Epithelial cell of esophagus (primary cell): ENCODE measurements at regions not wholly inside any gene's neighbourhood (a gene's known extent, or its start where the extent isn't known, plus 50 kb on each side); places are given as distances from the start of the nearest gene placed in this dataset.

ENCODE experiments used
- DNase-seq: peaks from one replicate; pipeline ENCODE4 v3.0.0; 2010; ENCODE audit warnings: low read depth
- H3K4me3 ChIP-seq: 2 replicates; pipeline ENCODE4 v1.5.1; 2011; ENCODE audit warnings: mild to moderate bottlenecking, low read length, control low read depth
- TF ChIP-seq, protein P1 (sequence below): IDR thresholded peaks from 2 replicates; pipeline ENCODE4 v1.5.1; 2011; ENCODE audit warnings: low read depth, mild to moderate bottlenecking, low read length, control low read depth, inconsistent platforms; ENCODE audit not compliant: insufficient read depth; ENCODE audit errors: missing control alignments

DNA sequence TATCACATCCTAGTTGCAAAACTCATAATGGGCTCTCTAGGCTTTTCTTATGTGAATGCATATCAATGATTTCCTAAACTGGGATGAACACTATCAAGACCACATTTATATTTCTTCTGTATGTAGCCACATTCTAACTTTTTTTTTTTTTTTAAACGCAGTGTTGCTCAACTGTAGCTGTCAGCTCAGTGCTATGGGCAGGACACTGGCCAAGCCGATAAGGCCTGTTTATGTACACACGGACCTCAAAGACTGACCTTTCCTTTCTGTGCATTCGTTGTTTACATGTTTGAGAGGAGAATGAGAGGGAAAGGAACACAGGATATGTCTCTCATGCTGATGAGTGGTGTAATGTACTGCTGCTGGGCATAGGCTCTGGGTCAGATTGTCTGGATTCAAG is 75.1 kb upstream of the B3GAT2 start:
- no peak overlapping the region for H3K4me3 ChIP-seq
- no peak for DNase-seq
- TF ChIP-seq, protein P1, sequence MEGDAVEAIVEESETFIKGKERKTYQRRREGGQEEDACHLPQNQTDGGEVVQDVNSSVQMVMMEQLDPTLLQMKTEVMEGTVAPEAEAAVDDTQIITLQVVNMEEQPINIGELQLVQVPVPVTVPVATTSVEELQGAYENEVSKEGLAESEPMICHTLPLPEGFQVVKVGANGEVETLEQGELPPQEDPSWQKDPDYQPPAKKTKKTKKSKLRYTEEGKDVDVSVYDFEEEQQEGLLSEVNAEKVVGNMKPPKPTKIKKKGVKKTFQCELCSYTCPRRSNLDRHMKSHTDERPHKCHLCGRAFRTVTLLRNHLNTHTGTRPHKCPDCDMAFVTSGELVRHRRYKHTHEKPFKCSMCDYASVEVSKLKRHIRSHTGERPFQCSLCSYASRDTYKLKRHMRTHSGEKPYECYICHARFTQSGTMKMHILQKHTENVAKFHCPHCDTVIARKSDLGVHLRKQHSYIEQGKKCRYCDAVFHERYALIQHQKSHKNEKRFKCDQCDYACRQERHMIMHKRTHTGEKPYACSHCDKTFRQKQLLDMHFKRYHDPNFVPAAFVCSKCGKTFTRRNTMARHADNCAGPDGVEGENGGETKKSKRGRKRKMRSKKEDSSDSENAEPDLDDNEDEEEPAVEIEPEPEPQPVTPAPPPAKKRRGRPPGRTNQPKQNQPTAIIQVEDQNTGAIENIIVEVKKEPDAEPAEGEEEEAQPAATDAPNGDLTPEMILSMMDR: no peak

DNA sequence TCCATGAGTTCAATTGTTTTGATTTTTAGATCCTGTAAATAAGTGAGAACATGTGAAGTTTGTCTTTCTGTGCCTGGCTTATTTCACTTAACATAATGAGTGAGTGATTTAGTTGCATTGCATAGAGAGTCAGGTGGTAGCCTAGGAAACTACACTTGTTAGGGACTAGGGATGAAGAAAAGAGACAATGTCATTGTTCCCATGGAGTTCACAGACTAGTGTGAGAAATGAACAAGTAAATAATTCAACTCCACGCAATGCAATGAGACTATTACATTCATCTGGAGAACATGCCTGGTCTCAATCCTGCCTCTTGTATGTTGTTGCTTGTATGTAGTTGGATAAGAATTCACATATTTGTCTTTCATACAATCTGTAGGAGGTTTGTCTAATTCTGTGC is 76.3 kb upstream of the B3GAT2 start:
- TF ChIP-seq, protein P1: no peak
- no peak for DNase-seq
- H3K4me3 ChIP-seq: no peak overlapping the region

DNA sequence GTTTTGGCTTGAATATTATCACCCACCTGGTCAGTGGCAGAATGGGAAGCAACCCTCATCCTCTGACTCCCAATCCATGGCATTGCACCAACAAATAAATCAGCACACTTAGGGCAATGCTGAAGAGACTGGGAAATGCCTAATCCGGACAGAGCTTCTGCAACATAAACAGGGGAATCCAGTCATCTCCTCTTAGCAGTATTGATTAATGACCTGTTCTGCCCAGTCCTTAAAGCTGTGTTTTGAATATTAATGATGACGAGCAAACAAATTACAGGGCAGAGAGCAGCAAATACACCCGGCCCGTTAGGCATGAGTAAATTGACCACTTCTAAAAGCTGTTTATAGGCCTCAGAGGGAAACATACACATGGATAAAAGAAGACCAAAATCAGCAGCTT is 77.0 kb upstream of the B3GAT2 start:
- TF ChIP-seq, protein P1: no peak
- H3K4me3 ChIP-seq: no peak overlapping the region
- no peak for DNase-seq

DNA sequence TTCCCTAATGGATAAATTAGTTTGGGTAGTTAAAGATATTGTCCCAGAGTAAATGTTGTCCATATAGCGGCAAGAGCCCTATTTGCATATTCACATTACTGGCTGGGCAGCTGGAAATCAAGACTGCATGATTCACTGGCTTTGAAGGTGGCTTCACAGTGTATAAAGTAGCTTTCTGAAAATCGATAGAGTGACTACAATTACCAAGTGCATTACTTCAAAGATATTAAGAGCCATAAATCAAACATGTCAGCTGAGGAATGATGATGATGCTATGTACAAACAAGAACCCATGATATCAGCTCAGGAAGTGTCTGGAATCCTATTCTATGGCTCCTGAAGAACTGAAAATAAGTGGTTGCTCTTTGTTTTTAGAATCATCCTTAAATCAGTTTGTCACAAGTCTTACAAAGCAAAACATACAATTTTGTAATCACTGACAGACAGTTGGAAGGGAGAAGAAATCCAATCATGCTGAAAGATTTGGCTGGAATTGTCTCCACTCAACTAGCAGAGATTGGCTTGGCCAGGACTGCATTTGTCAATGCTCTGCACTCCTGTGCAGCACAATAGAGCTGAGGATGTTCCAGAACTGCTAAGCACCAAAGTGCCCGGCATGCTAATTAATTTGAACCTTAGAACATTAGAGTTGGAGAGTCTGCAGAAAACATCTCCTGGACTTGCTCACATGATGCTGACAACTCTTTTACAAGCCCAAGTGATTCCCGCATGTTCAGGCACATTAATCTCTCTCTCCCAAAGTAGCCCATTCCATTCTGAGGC is 77.9 kb upstream of the B3GAT2 start:
- TF ChIP-seq, protein P1: no peak
- DNase-seq: no peak
- H3K4me3 ChIP-seq: no peak overlapping the region

DNA sequence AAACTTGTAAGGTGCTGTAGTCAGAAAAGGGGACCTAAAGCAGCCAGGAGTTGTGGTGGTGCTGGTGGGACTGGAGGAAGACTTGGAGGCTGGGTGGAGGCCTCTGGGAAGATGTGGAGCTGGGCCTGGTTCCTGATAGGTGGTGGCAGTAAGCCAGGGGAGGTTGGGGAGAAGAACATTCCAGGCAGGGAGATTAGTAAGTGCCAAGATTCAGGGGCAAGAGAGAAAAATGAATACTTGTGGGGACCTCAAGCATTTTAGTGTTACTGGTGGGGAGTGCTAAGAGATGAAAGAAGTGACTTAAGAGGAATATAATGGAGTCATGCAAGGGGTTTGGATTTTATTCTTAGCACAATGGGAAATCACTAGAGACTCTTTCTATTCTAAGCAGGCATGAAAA is 79.0 kb upstream of the B3GAT2 start:
- no peak for DNase-seq
- H3K4me3 ChIP-seq: no peak overlapping the region
- TF ChIP-seq, protein P1: no peak

DNA sequence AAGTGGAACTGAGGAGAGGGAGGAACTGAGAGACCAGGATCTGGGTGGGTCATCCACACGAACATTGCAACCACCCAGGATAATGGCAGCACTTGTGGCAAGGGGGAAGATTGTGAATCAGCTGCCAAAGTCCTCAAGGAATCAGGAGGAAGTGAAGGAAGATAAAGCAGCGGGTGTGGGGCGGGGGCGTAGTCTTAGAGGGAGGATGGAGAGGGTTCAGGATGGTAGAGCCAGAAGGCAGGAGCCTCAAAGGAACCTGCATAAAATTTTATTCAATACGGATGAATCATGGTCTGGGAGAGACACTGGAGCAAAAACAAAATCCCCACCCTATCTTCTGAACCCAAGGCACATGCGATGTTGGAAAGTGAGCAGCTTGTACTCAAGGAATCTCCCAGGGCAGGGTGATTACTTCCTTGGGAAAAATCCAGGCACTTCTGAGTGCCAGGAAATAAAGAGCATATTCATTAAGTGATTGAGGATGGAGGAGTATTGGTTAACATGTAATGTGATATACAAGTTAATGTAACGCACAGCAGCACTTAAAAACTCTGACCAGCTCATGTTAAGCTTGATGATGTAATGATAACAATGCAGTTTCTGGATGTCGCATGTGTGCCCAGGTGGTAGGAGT is 82.0 kb upstream of the B3GAT2 start:
- no peak for DNase-seq
- no peak overlapping the region for H3K4me3 ChIP-seq
- TF ChIP-seq, protein P1: no peak
